CD4-positive, alpha-beta T cell treated with Interleukin-17A for 4 hours (primary cell): ENCODE measurements at regions not wholly inside any gene's neighbourhood (a gene's known extent, or its start where the extent isn't known, plus 50 kb on each side); places are given as distances from the start of the nearest gene placed in this dataset.
"Not testable (repeated sequence)": the region's sequence is repeated elsewhere in the genome, so short reads cannot be mapped to it uniquely, and the experiment has no call there.

Experiments used
- DNase-seq: peaks from one replicate; pipeline ENCODE4 v3.0.0-alpha.2; 2020; ENCODE audit warnings: mixed read lengths

DNA sequence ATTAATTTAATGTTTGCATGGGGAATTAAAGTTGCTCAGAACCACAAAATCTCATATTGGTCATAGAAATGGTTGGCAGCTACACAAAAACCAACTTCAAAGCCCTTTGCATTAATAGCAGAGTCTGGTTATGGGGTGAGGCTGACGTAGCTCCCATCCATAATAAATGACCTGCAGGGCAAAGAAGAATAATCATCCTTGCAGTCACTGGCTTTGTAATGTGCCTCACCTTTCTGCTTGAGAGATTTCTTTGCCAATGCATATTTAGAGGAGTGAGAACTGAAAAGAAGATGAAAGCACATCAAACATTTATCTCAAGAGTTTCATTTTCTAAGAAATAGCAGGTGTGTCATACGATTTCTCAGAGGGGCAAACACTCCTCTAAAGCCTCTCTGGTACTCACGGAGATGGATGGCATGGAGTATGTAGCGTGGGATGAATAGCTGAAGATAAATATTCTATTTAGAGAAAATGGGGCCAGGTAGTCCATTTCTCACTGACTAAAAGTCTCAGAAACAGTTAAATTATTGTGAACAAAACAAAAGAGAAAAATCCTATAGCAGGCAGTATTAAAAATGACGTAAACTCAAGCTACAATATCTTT is 1491.9 kb downstream of the FAM181B start:
- no peak for DNase-seq

DNA sequence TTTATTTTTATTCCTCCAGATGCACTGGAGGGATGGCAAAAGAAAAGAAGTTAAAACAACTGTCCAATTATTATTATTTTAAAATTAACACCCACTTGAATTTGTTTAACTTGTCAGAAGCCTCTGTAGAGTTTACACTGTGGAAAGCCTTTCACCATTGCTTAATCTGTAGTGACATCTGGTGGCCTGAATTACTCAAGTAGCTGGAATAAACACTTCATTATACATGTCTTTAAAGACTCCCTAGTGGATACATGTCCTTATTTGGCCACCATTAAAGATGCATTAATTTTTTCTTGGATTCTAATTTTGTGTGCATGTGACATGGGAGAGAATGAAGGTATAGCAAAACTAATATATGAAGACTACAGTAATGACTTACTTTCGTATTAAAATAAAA is 1496.5 kb downstream of the FAM181B start:
- DNase-seq: no peak

DNA sequence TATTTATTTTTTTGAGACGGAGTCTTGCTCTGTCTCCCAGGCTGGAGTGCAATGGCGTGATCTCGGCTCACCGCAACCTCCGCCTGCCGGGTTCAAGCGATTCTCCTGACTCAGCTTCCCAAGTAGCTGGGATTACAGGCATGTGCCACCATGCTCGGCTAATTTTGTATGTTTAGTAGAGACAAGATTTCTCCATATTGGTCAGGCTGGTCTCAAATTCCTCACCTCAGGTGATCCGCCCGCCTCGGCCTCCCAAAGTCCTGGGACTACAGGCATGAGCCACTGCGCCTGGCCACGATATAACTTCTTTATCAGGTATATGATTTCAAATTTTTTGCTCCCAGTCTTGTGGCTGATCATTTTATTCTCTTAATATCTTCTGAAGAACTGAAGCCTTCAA is 1506.3 kb downstream of the FAM181B start:
- DNase-seq: not testable (repeated sequence)

DNA sequence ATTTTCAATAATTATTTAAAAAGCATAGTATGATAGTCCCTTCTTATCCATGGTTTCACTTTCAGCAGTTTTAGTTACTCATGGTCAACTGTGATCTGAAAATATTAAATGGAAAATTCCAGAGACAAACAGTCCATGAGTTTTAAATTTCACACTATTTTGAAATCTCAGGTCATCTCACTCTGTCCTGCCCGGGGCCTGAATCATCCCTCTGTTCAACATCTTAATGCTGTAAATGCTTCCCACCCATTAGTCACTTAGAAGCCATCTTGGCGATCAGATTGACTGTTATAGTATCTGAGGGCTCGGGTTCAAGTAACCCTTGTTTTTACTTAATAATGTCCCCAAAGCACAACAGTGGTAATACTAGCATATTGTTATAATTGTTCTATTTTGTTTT is 1509.3 kb downstream of the FAM181B start:
- DNase-seq: no peak

DNA sequence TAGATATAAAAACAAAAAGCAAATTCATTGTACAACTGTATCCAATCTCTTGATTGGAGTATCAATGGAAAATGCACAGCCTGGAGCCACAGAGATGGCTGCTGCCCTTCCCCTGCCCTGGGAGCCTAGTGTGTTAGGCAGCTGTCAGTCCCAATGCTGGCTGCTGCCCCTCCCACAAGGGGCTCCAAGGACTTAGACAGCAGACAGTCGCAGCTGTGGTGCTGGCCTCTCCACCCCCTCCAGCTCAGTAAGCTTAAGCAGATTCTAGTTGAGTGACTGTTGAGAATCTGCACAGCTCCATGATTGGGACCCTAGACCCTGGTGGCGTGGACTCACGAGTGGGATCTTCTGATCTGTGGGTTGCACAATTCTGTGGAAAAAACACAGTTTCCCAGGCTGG is 1511.2 kb downstream of the FAM181B start:
- no peak for DNase-seq

- DNase-seq: no peak
Observed at GRCh38 chr11:81220146-81220895, 1513.3 kb downstream of the FAM181B start.

DNA sequence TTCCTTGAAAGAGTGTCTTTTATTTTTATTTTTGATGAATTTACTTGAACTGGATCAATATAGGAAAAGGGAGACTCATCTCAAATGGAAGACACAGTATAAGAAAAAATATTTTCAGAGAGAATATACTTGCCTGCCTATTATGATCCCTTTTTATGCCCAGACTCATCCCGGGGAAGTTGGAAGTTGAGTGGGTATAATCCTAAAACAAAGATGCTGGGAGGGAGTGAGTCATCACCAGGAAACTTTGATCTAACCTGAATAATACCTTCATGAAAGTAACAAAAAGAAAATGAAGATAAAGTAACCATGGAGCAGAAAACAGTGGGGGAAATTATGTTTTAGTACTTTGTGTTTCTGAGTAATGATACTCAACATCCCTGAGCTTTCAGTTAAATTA is 1514.0 kb downstream of the FAM181B start:
- no peak for DNase-seq

GRCh38 chr11:81218440-81218839 is 1515.2 kb downstream of the FAM181B start:
- no peak for DNase-seq

DNA sequence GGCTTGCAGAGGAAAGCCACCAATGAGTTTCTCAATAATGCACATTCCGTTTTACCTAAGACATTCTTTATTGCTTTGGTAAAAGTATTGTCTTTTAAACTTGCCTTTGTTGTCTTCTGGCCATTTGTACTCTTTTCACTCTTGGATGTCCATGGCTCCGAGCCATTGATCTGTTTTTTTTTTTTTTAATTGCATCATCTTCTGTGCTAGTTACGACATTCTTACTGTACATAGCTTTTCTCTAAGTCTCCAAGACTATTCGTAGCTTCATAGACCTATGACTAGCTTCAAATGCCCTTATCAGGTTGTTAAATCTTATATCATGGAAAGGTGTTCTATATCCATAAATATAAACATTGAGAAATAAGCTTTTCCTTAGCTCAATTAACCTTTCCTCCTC is 1522.6 kb downstream of the FAM181B start:
- no peak for DNase-seq

DNA sequence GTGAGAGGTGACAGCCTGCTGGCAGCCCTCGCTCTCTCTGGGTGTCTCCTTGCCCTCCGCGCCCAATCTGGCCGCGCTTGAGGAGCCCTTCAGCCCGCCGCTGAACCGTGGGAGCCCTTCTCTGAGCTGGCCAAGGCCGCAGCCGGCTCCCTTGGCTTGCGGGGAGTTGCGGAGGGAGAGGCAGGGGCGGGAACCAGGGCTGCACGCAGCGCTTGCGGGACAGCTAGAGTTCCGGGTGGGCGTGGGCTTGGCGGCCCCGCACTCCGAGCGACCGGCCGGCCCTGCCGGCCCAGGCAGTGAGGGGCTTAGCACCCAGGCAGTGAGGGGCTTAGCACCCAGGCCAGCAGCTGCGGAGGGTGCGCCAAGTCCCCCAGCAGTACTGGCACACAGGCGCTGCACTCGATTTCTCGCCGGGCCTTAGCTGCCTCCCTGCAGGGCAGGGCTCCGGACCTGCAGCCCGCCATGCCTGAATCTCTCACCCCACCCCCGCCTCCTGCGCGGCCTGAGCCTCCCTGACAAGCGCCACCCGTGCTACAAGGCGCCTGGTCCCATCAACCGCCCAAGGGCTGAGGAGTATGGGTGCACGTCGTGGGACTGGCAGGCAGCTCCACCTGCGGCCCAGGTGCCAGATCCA is 1526.1 kb downstream of the FAM181B start:
- DNase-seq: no peak

DNA sequence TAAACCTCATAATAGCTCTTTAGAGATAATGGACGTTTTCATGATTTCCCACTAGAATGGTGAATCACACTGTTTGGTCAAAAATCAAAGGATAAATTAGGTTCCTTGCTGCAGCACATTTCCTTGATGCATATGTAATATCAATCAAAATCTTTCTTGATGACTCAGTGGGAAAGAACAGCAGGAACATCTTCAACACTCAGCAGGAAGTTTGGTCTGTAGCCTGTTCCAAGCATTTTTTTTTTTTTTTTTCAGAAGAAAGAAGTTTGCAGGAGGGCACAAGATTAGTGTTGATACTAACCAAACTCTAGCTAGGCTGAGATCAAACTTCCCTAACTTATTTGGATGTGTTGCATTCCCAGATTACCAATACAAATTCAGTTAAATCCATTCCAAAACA is 1529.8 kb downstream of the FAM181B start:
- DNase-seq: no peak

DNA sequence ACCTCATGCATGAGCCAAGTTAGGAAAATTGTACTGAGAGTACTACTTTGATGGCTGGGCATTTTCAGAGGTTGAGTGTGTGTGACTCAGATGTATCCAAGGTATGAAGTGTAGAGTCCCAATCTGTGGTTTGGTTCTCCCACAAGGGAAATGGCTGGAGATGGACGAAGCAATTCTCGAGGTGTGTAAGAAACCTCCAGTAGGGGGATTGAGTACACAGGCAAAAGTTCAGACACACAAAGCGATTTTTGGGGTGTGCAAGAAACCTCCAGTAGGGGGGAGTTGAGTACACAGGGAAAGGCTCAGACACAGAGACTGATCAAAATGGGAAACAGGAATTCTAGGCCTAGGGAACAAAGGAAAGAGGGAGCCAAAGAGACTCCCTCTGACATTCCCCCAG is 1536.3 kb downstream of the FAM181B start:
- DNase-seq: no peak

- no peak for DNase-seq
Observed at GRCh38 chr11:81192516-81192915, 1541.1 kb downstream of the FAM181B start.

GRCh38 chr11:81190546-81190945 is 1543.1 kb downstream of the FAM181B start:
- no peak for DNase-seq

DNA sequence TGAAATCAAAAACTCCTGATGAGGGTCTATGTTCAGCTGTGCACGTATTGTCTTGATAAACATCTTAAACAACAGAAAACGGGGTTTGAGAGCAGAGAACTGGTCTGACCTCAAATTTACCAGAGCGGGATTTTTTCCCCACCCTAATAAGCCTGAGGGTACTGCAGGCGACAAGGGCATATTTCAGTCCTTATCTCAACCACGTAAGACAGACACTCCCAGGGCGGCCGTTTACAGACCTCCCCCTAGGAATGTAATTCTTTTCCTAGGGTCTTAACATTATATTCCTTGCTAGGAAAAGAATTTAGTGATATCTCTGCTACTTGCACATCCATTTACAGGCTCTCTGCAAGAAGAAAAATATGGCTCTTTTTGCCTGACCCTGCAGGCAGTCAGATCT is 1546.6 kb downstream of the FAM181B start:
- not testable (repeated sequence) for DNase-seq

- DNase-seq: no peak
Observed at GRCh38 chr11:81174646-81175330, 1558.9 kb downstream of the FAM181B start.

GRCh38 chr11:81165164-81165563 is 1568.5 kb downstream of the FAM181B start:
- no peak for DNase-seq

DNA sequence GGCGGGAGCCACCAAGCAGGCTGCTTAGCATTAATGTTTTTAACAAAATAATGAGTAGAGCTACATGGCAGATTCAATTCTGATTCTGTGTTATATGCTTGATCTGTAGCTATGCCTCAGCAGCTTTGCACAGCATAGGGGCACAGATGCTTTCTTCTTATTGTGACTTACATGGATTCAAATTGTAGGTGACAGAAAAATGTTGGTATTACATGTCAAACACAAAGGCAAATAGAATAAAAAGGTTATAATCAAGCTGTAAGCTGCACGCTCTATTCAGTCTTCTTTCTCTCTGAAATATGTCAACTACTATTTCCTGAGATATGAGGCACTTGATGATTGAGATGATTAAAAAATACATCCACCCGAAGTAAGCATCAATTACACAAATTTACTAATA is 1573.8 kb downstream of the FAM181B start:
- no peak for DNase-seq

GRCh38 chr11:81135570-81135969 is 1598.1 kb downstream of the FAM181B start:
- DNase-seq: no peak

DNA sequence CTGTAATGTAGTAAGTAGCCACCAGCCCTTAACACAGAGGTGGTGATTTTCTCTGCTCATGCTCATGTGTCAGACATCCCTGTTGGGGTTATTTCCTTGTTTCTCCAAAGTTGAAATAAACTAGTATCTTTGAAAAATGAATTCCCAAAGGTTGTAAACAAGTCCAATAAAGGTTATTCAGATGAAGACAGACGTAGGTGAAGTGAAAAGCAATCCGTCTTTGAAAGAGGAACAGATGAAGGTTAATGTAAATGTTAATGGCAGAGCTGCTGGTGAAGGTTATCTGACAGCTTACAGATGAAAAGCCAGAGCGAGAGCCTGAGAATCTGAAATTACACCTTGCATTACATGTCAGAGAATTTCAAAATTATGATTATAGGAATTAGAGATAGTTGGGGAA is 1604.0 kb downstream of the FAM181B start:
- DNase-seq: no peak

- no peak for DNase-seq
Observed at GRCh38 chr11:81112718-81113117, 1620.9 kb downstream of the FAM181B start.

- no peak for DNase-seq
Observed at GRCh38 chr11:81104051-81104450, 1629.6 kb downstream of the FAM181B start.

DNA sequence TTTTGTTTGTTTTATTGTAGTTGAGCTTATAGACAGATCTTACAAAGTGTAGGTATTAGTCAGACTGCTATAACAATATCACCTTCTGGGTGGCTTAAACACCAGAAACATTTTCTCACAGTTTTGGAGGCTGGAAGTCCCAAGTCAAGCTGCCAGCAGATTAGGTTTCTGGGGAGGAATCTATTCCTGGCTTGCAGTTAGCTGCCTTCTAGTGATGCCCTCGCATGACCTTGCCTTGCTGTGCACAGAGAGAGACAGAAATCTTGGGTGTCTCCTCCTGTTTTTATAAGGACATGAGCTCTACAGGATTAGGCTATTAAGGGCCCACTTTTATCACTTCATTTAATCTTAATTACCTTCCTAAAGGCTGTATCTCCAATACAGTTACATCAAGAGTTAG is 1635.2 kb downstream of the FAM181B start:
- DNase-seq: no peak

- DNase-seq: no peak
Observed at GRCh38 chr11:81092522-81092921, 1641.1 kb downstream of the FAM181B start.
